Inflammatory macrophage treated with lipopolysaccharide for 1 hour (primary cell): ENCODE measurements at regions not wholly inside any gene's neighbourhood (a gene's known extent, or its start where the extent isn't known, plus 50 kb on each side); places are given as distances from the start of the nearest gene placed in this dataset.
"Not testable (repeated sequence)": the region's sequence is repeated elsewhere in the genome, so short reads cannot be mapped to it uniquely, and the experiment has no call there.

Experiments
- DNase-seq, 2 donors: peaks; one replicate each; pipeline ENCODE4 v3.0.0-alpha.2; 2020 to 2022

DNA sequence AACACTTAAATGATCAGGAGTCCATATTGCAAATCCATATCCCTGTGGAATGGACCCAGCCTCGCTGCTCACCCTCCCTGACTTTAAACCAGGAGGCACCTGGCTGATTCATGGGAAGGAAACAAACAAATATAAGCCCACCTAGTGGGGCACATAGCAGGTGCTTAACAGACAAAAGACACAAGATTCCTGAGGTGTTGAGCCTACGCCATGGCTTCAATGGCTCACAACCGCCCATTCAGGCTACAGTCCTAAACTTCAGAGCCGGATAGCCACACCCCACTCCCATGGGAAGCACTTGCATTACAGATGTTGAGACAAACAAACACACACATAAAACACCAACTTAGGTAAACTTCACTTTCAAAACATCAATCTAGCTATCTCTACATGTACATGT lies 359.9 kb downstream of the ICE1 start:
- DNase-seq, result no peak

DNA sequence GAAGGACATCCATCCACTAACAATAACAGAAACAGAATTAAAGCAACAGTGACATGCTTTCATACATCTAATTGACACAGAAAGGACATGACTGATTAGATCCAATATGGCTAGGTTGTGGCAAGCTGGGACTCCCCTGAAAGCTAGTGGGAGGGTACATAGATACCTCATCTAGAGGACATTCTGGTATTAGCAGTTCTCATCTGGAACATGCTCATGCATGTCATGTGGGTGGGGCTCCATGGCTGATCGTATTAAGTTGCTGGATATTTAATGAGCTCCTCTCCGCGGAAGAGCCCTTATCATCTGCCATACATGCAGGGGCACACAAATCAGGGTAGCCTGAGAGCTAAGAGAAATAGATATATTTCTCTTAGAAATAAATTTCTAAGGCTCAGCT lies 358.9 kb downstream of the ICE1 start:
- DNase-seq, result no peak

DNA sequence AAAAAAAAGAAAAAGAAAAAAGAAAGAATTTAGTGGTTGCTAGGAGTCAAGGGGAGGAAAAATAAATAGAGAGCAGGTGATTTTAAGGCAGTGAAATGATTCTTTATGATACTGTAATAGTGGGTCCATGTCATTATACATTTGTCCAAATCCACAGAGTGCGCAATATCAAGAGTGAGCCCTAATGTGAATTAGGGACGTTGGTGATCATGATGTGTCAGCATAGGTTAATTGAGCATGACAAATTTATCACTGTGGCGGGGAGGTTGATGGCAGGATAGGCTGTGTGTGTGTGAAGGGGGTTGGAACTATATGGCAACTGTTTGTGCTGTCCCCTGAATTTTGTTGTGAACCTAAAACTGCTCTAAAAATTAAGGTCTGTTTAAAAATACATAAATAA lies 357.8 kb downstream of the ICE1 start:
- DNase-seq, result no peak

DNA sequence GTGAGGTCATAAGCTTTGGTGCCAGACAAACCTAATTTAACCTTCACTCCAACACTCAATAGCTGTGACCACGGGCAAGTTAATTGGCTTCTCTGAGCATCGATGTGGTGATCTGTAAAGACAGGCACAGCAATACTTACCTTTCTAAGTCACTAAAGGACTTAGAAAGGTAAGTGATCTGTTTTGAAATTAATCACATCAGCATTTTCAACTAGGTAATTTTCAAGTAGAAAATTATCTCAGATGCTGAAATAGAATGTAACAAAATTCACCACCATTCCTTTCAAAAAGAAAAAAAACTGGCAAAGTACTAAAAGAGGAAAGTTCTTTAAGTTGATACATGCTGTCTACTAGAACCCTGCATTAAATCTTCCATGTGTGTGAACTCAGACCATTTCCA lies 354.5 kb downstream of the ICE1 start:
- no peak for DNase-seq

DNA sequence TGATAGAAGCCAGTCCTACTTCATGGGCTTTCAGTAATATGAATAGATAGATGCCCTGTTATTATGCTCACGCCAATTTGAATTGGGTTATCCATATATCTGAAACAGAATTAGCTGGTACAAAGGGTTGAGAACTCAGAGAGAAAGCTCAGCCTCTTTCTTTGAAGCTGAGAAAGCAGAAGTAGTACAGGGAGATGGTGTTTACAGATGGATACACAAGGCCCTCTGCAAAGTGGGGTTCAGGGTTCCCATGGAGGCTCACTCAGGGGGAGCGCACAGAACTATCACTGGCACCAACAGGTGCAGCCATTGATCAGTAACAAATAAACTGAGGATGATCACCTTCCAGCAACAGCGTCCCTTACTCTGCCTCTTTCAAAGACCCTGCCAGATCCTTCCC lies 349.7 kb downstream of the ICE1 start:
- no peak for DNase-seq

DNA sequence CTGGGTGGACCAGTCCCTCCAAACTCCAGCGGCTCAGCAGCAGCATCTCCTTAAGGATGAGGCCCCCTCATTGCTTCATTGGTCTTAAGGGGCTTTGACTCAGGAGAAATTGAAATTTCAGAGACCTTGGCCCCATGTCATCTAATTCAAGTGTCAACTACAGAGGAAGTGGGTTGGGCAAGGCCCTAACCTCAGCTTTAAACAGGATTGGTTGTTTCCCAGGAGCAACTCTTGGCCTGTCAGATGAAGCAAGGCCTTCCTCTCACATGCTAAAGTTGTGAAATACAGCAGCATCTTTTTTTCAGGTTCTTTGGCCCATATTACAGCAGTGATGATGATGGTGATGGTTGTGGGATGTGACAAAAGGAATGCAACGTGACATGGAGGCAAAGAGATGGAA lies 348.3 kb downstream of the ICE1 start:
- no peak for DNase-seq

DNA sequence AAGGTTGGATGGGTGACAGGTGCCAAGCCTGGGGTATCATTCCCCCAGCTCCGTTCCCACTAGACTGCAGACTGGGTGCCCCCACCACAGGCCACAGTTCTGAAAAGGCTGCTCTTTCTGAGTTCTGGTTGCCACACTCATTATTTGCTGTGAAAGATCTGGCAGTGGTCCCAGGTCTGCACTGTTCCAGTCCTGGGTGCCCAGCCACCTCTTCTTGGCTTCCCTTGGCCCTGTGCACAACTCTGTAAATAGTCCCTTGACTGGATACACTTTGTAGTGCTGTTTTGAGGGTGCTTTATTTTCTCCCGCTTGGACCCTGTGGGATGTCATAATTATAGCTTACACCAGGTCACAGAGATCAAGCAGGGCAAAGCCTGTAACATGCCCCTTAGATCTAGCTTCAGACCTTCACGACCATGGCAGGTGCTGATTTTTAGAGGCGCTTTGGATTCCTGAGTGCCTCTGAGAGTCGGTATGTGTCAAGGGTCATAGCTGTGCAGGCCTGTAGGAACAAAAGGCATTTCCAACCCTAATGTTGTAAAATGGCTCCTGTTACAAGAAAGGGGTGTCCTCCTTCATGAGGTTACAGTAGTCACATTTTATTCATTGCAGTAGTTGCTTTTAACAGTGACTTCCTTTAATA lies 344.9 kb downstream of the ICE1 start:
- no peak for DNase-seq

DNA sequence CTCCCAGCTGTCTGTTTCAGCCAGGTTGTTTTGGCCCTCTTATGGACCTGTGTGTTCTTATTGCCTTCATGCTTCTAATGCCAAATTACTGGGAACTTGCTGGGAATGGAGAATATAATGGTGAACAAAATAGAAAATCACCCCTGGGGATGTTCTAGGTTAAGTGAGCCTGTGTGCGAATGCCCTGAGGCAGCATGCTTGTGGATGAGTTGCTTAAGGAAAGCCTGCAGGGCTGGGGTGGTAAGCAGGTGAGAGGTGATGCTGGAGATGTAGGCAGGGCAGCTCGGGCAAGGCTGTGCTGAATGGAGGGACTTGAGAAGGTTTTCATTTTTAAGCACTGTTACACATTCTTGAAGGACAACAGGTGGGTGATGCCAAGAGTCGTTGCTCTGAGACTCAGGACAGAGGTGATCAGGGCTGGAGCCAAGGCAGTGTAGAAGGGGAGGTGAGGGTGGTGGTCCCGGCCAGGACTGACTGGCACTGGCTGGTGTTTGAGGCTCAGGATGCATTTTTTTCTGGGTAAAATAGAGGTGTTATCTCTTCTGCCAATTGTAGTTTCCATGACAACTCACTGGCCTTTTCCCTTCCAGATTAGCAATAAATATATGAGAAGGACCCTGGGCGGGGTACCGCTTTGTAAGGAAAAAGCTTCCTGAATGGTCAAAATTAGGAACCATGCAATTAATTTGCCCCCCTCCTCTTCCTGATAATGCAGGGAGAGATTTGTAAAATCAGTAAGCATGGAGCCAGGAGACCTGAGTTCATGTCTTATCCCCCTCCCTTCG lies 342.8 kb downstream of the ICE1 start:
- no peak for DNase-seq

DNA sequence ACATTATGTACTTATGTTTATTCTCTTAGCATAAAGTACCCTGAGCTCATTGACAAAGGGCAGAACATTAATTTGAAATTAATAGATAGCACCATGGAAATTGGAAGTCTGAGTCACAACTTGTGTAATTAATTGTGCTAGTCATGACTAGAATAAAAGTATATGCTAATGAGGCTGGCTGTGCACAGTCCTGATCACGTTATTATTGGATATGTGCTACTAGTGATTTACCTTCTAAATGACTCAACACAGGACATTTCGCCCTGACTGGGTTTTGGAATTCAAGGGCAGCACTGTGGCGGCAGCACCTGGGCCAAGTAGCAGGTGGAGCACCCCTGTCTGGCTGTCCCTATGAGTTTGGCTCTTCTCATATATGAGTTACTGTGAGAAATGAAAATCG lies 341.8 kb downstream of the ICE1 start:
- DNase-seq, result no peak

DNA sequence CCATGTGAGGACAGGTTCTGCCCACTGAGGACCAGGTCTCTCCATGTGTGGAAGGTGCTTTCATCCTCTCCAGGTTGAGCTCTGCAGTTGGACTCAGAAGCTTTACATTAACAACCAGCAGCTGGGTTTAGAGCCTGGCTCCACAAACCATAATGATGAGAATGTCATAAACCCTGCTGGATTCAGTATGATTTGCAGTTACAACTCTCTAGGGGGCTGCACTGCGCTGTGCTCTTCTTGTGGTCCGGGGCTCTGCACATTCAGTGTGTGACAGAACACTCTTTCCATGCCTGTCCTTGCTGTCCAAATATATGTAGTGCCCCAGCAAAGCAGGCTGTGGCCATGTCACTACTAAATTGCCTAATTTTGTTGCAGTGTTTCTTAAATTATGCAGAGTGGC lies 334.3 kb downstream of the ICE1 start:
- DNase-seq, result no peak

DNA sequence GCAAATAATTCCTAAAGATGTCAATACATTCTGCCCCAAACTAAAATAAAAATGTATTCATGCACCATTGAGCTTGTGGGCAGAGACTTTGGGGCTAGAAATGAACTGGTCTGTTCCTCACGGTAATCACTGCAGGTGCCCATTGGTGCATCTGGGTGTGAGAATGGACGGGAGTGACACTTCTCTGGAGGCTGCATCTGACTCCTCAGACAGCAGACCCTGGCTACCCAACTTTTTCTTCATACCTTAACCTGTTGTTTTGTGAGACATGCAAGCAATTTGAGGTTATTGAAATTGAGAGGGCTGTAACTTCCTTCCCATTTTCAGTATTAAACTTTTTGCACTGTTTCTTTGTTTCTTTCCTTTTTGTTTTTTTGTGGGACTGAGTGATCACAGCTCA lies 333.4 kb downstream of the ICE1 start:
- no peak for DNase-seq

DNA sequence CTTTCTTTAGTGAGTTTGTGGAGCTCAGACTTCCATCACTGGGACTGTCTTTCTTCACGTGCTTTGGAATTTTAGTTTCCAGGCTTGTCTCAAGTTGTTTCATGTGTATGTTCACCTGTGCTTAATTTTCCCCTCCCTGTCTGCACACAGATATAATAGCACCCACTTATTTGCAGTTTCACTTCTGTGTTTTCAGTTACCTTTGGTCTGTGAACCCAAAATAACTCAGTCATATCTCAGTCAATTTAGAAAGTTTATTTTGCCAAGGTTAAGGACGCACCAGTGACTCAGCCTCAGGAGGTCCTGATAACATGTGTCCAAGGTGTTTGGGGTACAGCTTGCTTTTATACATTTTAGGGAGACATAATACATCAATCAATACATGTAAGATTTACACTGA lies 330.4 kb downstream of the ICE1 start:
- DNase-seq, result no peak

DNA sequence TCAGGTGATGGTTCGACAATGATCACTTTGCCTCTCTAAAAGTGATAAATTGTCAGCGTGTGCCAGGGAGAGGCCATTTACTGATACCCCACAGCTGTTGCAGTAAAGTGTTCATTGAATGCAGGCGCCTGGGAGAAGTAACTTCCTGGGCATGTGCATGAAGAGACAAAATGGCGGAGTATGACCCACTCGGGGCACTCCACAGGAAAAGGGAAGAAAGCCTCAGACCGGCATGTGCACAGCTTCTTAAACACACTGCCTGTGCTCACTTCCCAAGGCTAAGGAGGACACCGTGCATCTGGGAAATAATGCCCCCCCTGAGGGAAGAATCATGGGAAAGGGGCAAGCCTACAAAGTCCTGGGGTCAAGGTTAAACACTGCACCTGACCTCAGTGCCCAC lies 329.5 kb downstream of the ICE1 start:
- DNase-seq, result no peak

DNA sequence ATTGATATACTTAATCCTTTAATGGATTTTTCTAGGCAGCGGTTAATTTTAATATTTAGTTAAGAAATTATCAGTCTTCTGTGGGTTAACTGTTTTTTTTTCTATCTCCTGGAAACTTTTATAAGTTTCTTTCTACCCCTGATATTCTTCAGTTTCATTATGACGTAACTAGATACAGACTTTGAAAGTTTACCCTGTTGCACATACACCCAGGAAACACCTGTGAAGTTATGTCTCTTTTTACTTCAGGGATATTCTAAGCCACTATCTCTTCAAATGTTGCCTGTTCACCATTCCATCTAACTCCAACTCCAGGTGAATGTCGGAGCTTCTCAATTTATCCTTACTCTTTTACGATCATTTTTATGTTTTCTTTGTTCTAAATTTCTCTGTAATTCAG lies 329.0 kb downstream of the ICE1 start:
- no peak for DNase-seq

DNA sequence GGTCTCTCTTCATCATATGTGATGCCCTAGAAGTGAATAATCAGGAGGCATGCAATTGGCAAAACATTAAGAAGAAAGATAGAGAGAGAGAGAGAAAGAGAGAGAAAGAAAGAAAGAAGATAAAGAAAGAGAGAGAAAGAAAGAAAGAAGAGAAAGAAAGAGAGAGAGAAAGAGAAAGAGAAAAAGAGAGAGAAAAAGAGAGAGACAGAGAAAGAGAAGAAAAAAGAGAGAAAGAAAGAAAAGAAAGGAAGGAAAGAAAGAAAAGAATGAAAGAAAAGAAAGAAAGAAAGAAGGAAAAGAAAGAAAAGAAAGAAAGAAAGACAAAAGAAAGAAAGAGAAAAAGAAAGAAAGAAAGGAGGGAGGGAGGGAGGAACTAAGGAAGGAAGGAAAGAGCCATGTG lies 318.9 kb downstream of the ICE1 start:
- DNase-seq, result no peak

DNA sequence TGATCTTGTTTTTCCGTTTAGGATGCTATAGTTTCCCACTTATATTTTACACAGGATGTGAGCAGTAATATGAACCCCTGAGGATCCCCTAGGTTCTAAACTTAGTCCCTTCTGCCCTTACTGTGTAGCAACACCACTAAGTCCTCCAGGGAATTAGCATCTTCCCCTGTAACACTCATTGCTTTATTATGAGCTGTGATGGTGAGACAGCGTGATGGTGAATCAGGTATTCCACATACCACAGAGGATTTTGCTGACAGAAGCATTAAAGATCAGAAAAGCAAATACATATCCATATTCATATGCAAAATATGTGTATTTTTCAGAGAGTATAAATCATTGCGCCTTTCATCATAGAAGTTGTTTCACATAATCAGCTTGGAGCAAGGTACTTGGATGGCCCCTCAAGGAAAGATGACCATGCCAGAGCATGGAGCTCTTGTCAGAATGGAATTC lies 317.0 kb downstream of the ICE1 start:
- no peak for DNase-seq

DNA sequence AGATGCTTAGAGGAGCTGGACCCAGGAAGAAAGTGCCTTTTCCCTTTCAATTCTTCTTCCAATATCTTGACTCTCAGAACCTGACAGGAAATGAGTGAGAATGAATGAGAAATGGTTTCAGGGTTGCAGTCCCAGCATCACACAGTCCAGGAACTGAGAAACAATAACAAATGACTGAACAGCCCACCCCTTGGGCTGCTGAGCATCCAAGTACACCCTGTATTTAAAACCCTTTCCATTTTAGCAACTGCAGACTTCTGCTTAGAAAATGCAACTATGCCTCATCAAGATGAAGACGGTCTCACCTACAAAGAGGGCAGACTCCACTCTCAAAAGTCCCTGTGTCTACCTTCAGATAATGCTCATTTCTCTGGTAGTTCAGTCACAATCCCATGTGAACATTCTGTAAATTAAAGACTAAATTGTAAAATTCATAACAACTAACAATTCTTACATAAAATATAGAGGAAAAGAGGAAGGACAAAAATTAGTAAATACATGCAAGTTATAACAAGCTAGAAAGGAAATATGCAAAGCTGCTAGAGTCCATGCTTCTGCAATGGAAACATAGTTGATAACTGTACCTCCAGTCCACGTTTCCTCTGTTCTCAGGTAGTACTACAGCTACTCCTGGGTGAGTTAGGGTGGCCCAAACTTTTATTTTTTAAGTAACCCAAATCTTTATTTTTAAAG lies 316.5 kb downstream of the ICE1 start:
- DNase-seq, result no peak

DNA sequence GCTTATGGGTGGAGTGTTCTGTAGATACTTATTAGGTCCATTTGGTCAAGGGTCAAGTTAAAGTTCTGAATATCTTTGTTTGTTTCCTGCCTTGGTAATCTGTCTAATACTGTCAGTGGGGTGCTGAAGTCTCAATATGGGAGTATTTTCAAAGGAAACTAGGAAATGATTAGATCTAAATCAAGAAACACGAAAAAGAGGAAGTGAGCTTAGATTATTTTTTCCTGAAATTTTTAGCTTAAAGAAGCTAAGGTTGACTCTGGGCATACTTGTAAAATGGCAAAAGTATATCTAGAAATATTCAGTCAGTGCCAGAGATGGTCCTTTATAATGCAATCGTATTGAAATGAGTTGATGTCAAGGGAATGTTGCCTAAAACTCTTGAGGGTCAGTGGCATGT lies 313.5 kb downstream of the ICE1 start:
- DNase-seq, result no peak

DNA sequence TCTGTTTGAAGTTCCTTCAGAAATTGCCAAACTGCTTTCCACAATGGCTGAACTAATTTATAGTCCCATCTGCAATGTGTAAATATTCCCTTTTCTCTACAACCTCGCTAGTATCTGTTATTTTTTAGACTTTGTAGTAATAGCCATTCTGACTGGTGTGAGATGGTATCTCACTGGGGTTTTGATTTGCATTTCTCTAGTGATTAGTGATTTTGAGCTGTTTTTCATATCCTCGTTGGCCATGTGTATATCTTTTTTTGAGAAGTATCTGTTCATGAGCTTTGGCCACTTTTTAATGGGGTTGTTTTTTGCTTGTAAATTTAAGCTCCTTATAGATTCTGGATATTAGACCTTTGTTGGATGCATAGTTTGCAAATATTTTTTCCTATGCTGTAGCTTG lies 310.6 kb downstream of the ICE1 start:
- not testable (repeated sequence) for DNase-seq

DNA sequence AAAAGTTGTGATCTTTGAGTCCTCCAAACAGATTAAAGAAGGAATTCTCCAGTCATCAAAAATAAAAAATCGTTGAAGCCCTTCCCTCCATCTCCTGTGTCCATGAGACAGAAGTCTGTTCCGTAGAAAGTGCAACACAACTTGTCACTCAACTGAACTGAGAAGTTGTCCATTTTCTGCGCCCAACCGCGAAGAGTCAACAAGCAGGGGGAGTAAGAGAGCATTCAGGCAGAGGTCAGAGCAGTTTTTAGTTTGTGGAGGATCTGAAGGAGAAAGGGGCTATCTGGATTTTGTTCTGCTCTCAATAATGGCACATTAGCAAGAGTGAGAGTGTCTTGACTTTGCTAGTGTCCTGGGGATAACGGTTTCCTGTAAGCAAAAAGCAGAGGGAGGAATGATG lies 303.9 kb downstream of the ICE1 start:
- no peak for DNase-seq

DNA sequence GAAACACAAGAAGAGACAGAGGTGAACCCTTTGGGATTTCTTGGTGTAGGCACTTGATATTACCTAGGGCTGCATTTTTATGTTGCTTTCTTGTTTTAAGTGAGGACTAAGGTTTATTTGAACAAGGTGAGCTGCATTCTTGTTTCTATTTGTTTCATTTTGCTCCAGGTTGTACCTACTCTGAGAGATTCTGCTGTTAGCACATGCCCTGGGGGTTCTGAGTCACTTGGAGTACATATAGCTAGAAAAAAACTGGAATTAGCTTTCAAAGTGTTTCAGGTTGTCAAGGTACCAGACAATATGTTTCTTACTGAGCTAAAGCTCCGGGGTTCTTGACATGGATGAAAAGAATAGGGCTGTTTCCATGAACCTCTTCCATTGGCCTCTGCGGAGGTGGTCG lies 299.4 kb downstream of the ICE1 start:
- DNase-seq, result no peak

DNA sequence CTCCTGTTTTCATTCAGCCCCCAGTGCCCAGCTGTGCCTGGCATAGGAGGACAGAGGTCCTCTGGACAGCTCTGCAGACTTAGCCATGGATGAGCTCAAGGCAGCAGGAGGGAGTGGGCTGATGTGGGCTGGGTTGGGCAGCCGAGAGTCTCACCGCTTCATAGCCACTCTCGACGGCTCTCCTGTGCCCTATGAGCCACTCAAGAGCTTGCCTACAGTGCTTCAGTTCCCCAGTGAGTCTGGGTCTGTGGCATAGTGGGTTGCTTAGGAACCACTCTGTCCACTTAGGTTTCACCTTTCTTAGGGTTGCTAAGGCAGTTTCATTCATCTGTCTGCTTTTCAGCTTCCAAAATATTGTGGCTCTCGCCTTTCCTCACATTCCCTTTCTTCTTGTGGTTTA lies 296.8 kb downstream of the ICE1 start:
- DNase-seq, result no peak

DNA sequence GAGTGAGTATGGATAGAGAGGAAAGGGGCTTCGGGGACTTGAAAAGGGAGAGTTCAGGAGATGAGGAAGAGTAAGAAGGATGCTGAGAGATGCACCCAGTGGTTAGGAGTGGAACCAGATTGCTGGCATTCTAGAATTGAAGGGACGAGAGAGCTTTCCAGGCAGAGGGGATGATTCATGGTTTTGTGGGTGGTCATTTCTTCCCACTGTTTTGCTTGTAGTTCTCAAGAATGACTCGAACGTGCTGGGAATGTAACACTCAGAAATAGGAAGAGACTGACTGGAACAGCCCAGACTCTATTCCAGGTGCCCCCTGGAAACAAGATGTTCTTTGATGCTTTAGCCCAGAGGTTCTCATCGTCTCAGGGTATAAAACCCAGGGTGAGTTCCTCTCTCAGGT lies 294.2 kb downstream of the ICE1 start:
- DNase-seq, result no peak

DNA sequence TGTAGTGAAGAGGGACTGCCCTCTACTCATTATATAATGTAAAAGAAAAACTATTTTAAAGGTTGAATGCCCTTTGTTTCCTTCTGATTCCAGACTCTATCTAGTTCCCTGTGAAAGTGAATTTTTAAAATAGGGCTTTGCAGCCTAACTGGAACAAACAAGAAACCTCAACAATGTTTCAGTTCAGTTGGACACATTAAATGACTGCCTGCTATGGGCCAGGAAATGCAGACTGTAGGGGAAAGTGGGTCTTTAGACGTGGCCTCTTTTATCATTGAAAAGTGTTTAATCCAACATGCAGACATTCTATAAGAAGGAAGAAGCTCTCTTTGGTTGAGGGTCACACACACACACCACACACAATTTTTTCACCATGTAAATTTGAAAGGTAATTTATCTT lies 289.1 kb downstream of the ICE1 start:
- DNase-seq, result no peak
